ENCODE measurements at regions not wholly inside any gene's neighbourhood (a gene's known extent, or its start where the extent isn't known, plus 50 kb on each side); places are given as distances from the start of the nearest gene placed in this dataset.

DNA sequence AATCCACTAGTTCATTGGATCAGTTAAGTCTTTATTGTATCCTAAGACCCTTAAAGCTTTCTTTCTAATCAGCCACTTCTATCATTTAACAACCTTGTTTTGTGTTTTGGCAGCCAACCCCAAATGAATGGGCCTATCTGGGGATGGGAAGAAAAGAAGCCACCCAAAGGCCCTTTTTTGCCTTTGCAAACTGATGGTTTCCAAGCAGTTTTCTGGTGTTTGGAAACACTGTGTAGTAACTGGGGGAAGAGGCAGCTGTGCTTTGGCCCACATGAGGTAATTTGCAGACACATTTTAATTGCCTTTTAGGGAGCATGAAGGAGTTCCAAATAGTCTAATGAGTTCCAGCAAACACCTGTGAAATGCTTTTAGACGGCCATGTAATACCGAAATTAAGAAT, 1751.3 kb upstream of the WWC1 start:
- no peaks in the 10 kb centered on the region for H3K4me1 ChIP-seq
- TF ChIP-seq, protein P1, sequence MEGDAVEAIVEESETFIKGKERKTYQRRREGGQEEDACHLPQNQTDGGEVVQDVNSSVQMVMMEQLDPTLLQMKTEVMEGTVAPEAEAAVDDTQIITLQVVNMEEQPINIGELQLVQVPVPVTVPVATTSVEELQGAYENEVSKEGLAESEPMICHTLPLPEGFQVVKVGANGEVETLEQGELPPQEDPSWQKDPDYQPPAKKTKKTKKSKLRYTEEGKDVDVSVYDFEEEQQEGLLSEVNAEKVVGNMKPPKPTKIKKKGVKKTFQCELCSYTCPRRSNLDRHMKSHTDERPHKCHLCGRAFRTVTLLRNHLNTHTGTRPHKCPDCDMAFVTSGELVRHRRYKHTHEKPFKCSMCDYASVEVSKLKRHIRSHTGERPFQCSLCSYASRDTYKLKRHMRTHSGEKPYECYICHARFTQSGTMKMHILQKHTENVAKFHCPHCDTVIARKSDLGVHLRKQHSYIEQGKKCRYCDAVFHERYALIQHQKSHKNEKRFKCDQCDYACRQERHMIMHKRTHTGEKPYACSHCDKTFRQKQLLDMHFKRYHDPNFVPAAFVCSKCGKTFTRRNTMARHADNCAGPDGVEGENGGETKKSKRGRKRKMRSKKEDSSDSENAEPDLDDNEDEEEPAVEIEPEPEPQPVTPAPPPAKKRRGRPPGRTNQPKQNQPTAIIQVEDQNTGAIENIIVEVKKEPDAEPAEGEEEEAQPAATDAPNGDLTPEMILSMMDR (IDR thresholded peaks at IDR 0.05): no peak
- no peak overlapping the region for H3K27ac ChIP-seq
- H3K9me3 ChIP-seq: no peaks in the 10 kb centered on the region
- H3K36me3 ChIP-seq: no peaks in the 10 kb centered on the region
- intact Hi-C loops (cut with DNase I): no loop called here
- no peak for DNase-seq
- no peak for ATAC-seq
- no peaks in the 10 kb centered on the region for H3K27me3 ChIP-seq
- no peak overlapping the region for H3K4me3 ChIP-seq

DNA sequence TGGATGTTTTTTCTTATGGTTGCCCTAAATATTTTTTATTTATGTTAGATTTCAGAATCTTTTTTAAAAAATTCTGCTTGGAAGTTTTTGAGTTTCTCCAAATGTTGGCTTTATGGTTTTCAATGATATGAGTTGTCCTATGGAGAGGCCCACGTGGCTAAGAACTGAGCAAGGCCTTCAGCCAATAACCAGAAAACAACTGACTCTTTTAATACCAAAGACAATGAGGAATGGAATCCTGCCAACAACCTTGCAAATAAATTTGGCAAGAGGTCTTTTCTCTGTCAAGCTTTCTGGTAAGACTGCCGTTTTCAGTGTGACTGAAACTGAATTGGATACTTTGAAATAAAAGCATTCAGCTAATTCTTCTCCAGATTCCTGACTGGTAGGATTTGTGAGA, 1740.1 kb upstream of the WWC1 start:
- no peak for ATAC-seq
- Histone ChIP-seq H3K36me3 (no peaks in the 10 kb centered on the region), H3K4me1 (no peaks in the 10 kb centered on the region), H3K9me3 (no peaks in the 10 kb centered on the region), H3K27ac (no peak overlapping the region), H3K27me3 (no peaks in the 10 kb centered on the region), H3K4me3 (no peak overlapping the region)
- intact Hi-C loops (cut with DNase I): no loop called here
- TF ChIP-seq, protein P1 (IDR thresholded peaks at IDR 0.05): no peak
- DNase-seq: no peak

DNA sequence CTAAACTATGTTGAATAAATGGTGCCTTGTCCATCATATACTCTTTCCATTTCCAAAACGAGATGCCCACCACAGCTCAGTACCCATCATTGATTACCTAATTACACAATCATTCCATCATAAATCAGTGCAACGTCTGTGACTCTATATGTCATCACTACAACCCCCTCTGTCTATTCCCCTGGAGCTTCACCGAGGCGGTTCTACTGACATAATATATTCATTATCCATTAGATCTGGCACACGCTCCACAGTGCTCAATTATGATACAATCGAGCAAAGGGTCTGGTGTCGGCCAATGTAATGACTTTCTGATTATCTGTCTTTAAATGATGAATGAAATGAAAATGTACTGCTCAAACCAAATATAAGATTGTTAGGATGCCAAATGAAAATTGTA, 1737.7 kb upstream of the WWC1 start:
- H3K4me3 ChIP-seq: no peak overlapping the region
- no peaks in the 10 kb centered on the region for H3K9me3 ChIP-seq
- no peak for DNase-seq
- no peak for ATAC-seq
- intact Hi-C loops (cut with DNase I): no loop called here
- no peak overlapping the region for H3K27ac ChIP-seq
- no peaks in the 10 kb centered on the region for H3K4me1 ChIP-seq
- H3K36me3 ChIP-seq: no peaks in the 10 kb centered on the region
- H3K27me3 ChIP-seq: no peaks in the 10 kb centered on the region
- TF ChIP-seq, protein P1 (IDR thresholded peaks at IDR 0.05): no peak

DNA sequence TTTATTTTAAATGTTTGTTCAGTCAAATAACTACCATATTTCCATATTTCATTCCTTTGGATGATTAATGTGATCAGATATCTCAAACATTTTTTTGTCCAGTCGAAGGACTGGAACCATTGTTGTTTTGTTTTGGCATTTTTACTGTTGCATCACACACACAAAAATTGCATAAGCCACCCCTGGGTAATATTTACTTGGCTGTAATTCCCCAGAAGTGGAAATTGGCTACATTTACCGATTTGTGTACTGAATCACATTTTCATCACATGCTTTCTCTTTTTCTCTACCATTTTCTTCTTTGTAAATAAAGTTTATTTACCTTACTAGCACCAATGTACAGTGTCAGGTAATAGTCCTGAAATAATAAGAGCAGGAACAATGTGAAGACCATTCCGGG, 1729.7 kb upstream of the WWC1 start:
- H3K4me1 ChIP-seq: no peaks in the 10 kb centered on the region
- no peak for DNase-seq
- no peaks in the 10 kb centered on the region for H3K36me3 ChIP-seq
- no peaks in the 10 kb centered on the region for H3K9me3 ChIP-seq
- no peak overlapping the region for H3K27ac ChIP-seq
- H3K4me3 ChIP-seq: no peak overlapping the region
- TF ChIP-seq, protein P1 (IDR thresholded peaks at IDR 0.05): no peak
- no peaks in the 10 kb centered on the region for H3K27me3 ChIP-seq
- no peak for ATAC-seq
- intact Hi-C loops (cut with DNase I): no loop called here

DNA sequence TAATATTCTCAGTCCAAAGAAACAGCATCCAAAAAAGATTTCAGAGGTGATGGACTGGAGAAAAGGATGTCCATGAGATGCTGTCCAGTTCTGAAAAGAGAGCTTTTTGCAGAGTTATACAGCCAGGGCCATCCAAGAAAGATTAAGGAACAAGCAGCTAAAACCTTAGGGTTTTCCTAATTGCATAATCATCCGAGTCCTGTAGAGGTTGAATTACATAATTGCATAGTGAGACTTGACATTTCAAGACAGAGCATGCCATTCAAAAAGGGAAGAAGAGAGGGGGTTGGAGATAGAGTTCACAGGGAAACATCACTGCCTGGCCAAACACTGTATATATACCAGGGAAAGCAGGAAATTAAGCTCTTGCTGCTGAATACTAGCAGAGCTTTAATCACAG, 1729.2 kb upstream of the WWC1 start:
- Histone ChIP-seq H3K27me3 (no peaks in the 10 kb centered on the region), H3K4me3 (no peak overlapping the region), H3K36me3 (no peaks in the 10 kb centered on the region), H3K4me1 (no peaks in the 10 kb centered on the region), H3K27ac (no peak overlapping the region), H3K9me3 (no peaks in the 10 kb centered on the region)
- intact Hi-C loops (cut with DNase I): no loop called here
- TF ChIP-seq, protein P1 (IDR thresholded peaks at IDR 0.05): no peak
- ATAC-seq: no peak
- no peak for DNase-seq

DNA sequence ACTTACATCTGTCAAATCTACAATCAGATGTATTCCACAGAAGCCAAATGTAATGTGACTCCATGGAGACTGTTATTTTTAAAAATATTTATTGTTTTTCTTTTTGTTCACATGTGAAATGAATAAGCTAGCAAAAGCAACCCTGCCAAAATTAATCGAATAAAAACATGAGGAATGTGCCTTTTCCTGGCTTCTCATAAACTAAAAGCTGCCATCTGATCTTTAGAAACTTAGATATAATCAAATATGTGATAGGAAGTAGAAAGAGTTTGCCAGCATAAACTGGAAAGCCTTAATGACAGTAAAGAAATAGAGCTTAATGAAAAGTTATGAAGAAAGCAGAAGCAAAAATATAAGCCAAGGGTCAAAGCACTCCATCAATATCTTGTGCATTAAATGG, 1724.7 kb upstream of the WWC1 start:
- DNase-seq (no peak), ATAC-seq (no peak)
- TF ChIP-seq, protein P1 (IDR thresholded peaks at IDR 0.05): no peak
- intact Hi-C loops (cut with DNase I): no loop called here
- Histone ChIP-seq H3K36me3 (no peaks in the 10 kb centered on the region), H3K4me1 (no peaks in the 10 kb centered on the region), H3K4me3 (no peak overlapping the region), H3K27me3 (no peaks in the 10 kb centered on the region), H3K27ac (no peak overlapping the region), H3K9me3 (no peaks in the 10 kb centered on the region)

All from upper lobe of right lung (tissue), 1 donor.